Activated CD4-positive, alpha-beta memory T cell treated with anti-CD3 and anti-CD28 coated beads, Interleukin-2, amount 10 ng/mL, durations not matched to agents 7 days and 5 days (primary cell): ENCODE measurements at regions not wholly inside any gene's neighbourhood (a gene's known extent, or its start where the extent isn't known, plus 50 kb on each side); places are given as distances from the start of the nearest gene placed in this dataset.
"Not testable (repeated sequence)": the region's sequence is repeated elsewhere in the genome, so short reads cannot be mapped to it uniquely, and the experiment has no call there.

ENCODE experiments used
- CTCF ChIA-PET: fragments of 350-600 bp; sonication (Branson Sonifier 250); formaldehyde crosslinking; loops from one replicate; lab custom pipeline; 2021; ENCODE audit warnings: antibody characterized with exemption, inconsistent platforms; lab: Charles Lee
- POLR2A ChIA-PET: fragments of 350-600 bp; sonication (Branson Sonifier 250); formaldehyde crosslinking; loops from one replicate; lab custom pipeline; 2021; ENCODE audit warnings: antibody characterized with exemption; lab: Charles Lee
- DNase-seq: peaks from one replicate; pipeline ENCODE4 v3.0.0-alpha.2; 2020
- H3K27ac Mint-ChIP-seq: one replicate; pipeline ENCODE4 v1.8.0; 2021; ENCODE audit warnings: mild to moderate bottlenecking, mixed read lengths
- H3K27me3 Mint-ChIP-seq: one replicate; pipeline ENCODE4 v1.8.0; 2021; ENCODE audit warnings: mixed read lengths
- H3K36me3 Mint-ChIP-seq: one replicate; pipeline ENCODE4 v1.8.0; 2021; ENCODE audit warnings: low read depth, mixed read lengths
- H3K4me1 Mint-ChIP-seq: one replicate; pipeline ENCODE4 v1.8.0; 2021; ENCODE audit warnings: mixed read lengths
- H3K4me3 Mint-ChIP-seq: one replicate; pipeline ENCODE4 v1.8.0; 2021; ENCODE audit warnings: mild to moderate bottlenecking, mixed read lengths
- H3K9me3 Mint-ChIP-seq: one replicate; pipeline ENCODE4 v1.8.0; 2021; ENCODE audit warnings: mixed read lengths

DNA sequence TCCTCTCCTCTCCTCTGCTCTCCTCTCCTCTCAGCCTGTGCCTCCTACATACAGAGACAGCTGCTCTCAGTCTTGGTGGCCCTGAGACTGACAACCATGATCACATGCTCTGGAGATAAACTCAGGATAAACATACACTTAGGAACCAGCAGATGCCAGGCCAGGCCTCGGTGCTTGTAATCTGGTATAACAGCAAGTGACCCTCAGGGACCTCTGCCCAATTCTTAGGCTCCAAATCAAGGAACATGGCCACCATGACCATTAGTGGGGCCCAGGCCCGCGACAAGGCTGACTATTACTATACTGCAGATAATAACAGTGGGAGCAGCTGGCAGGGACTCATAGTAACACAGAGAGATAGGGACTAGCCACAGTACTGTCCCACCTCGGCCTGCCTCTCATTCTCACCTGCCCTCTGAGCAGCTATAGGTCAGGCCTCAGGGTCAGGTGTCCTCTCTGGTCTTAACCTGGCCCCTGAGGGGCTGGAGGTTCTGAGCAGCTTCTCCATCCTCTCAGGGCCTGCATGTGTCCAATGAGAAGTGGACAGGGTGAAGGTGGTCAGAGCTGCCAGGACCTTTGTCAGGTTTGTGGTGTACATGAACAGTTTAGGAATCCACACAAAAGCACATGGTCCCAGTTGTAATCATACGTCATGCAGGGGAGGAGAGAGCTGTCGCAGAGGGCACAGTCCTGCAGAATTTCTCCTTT lies 106.1 kb downstream of the GGTLC2 start:
- ChIA-PET POLR2A (no interaction called here), CTCF (interaction anchor here (1.2 to 1.4 kb wide), 3 partner anchors 20 to 41 kb away, joined by 4 read pairs; no protein-coding TSS in a partner anchor)
- H3K36me3 Mint-ChIP-seq: no peaks in the 10 kb centered on the region
- H3K4me3 Mint-ChIP-seq: no peak overlapping the region
- H3K27me3 Mint-ChIP-seq: no peaks in the 10 kb centered on the region
- no peak overlapping the region for H3K27ac Mint-ChIP-seq
- H3K4me1 Mint-ChIP-seq: peaks cover 5% of the 10 kb centered on the region
- no peaks in the 10 kb centered on the region for H3K9me3 Mint-ChIP-seq
- no peak for DNase-seq

DNA sequence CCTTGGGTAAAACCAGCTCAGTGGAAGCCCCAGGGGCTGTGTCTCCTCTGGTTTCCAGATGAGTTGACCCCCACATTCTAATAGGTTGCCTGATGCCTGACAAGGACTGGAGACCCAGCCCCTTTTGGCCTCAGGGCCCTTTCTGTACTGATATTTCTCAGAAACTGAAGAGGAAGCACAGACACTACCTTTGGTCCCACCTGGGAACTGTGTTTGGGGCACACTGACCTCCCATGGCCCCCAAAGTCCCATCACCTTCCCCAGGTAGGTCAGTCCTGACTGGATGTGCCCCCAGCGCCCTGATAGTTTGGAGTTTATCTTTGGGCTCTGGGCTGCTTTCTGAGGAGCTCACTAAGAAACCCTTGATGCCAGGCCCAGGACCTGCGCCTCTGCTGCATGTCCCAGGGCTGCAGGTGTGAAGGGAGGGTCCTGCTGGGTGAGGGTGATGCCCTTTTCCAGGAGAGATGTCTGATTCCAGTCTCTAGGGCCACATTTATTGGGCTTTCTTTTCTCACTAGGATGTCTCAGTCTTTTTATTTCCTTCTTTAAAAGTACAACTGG lies 106.7 kb downstream of the GGTLC2 start:
- H3K27me3 Mint-ChIP-seq: no peaks in the 10 kb centered on the region
- no peaks in the 10 kb centered on the region for H3K9me3 Mint-ChIP-seq

DNA sequence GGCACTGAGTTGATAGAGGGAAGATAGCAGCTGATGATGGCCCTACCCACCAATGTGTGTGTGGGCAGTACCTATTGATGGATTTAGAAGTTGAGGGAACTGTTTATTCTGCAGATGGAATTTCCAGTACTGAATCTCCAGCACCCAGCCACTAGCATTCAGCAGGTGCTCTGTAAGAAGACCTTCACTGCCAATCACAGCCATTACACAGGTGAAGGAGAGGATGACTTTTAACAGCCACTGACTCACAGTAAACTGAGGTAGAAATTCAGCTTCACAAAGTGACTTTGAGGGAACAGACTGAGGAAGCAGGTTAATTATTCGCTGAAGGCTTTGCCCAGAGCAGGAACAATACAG lies 107.8 kb downstream of the GGTLC2 start:
- H3K4me3 Mint-ChIP-seq: no peak overlapping the region
- POLR2A ChIA-PET: no interaction called here
- no peaks in the 10 kb centered on the region for H3K36me3 Mint-ChIP-seq
- no peaks in the 10 kb centered on the region for H3K27me3 Mint-ChIP-seq
- no peak overlapping the region for H3K27ac Mint-ChIP-seq
- no peak for DNase-seq
- no peaks in the 10 kb centered on the region for H3K9me3 Mint-ChIP-seq
- peaks cover 6% of the 10 kb centered on the region for H3K4me1 Mint-ChIP-seq
- CTCF ChIA-PET: interaction anchor here (1.2 to 4.6 kb wide), 9 partner anchors 10 to 223 kb away, joined by 3 to 59 read pairs (median 11); no protein-coding TSS in a partner anchor

More for the DNA sequence above, 106.7 kb downstream of the GGTLC2 start:
- Mint-ChIP-seq H3K27ac (no peak overlapping the region), H3K4me1 (peaks cover 3% of the 10 kb centered on the region), H3K36me3 (no peaks in the 10 kb centered on the region), H3K4me3 (no peak overlapping the region)
- DNase-seq: no peak
- CTCF ChIA-PET: interaction anchor here (1.2 to 4.6 kb wide), 4 partner anchors 12 to 133 kb away, joined by 4 to 59 read pairs (median 20); no protein-coding TSS in a partner anchor
- POLR2A ChIA-PET: no interaction called here

DNA sequence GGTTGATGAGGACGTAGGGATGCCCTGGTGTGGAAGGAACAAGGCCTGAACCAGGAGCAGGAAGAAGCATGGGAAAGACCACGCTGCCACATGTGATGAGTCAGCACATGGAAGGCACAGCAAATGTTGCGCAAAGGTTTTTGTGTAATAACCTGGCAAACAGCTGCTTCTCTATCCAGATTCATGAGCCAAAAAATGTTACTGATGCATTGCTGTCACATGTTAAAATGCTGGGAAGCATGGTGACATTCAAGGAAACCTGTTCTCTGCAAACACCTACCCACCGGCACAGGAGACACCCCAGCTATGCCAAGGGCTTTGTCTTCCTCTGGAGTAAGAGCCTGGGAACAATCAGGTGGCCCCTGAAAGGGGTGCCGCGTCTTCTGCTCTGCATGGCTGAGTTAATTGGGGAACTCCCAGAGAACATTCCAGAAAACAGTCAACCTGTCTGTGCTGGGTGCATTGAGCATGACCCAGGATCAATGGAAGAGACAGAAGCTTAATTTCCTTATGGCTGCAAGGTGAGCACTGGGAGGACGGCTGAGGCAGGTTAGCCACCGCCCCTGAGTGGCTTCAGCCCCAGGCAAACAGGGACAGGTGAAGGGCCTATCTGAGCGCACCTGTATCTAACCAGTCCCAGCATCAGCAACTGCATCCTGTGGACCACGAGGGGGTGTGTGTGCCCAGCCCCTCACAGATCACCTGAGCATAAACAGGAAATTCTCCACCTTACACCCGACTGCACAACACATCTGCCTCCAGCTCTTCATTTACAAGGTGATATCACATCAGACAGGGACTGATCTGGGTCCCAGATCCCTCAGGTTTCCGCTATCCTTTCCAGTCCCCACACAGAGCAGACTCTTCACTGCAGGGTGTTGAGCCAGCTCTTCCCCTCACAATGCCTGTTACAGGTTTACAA lies 108.4 kb downstream of the GGTLC2 start:
- POLR2A ChIA-PET: interaction anchor here (1.0 to 1.2 kb wide), 2 partner anchors 131 to 132 kb away, joined by 3 read pairs; no protein-coding TSS in a partner anchor
- Mint-ChIP-seq H3K4me1 (peaks cover 6% of the 10 kb centered on the region), H3K9me3 (no peaks in the 10 kb centered on the region), H3K27ac (no peak overlapping the region), H3K27me3 (no peaks in the 10 kb centered on the region), H3K4me3 (no peak overlapping the region), H3K36me3 (no peaks in the 10 kb centered on the region)
- CTCF ChIA-PET: interaction anchor here (0.7 to 4.6 kb wide), 36 partner anchors 8 to 389 kb away, joined by 3 to 59 read pairs (median 4); partner anchors contain the start of gene RSPH14
- no peak for DNase-seq

DNA sequence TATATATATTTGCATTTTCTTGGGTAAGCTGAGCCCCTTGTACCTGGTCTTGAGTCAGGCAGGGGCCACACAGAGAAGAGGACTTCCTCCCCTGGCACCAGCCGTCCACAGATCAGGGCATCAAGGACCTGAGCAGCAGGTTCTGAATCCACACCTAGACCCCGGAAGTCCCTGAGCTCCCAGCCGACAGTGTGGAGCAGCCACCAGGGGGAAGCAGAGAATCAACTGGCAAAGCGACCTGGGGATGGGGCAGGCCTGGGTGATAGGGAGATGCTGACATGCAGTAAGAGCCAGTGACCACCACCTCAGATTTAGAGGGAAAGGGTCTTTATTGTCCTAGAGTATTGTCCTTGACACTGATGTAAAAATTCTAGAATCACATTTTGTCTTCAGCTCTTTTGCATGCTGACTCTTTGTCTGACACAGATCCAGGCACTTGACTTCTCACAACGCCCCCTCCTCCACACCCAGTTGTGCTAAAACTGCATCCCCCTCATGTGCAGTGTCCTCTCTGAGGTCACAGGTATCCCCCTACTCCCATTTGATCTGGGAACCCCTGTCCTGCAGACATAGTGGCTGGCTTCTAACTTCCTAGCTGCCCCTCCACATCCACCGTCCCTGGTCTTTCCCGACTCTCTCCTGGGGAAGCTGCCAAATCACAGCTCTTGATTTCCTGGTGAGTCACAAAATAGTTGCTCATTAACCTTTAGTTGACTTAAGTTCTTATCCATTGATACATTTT lies 109.3 kb downstream of the GGTLC2 start:
- Mint-ChIP-seq H3K9me3 (no peaks in the 10 kb centered on the region), H3K27me3 (no peaks in the 10 kb centered on the region), H3K27ac (no peak overlapping the region), H3K36me3 (no peaks in the 10 kb centered on the region), H3K4me1 (peaks cover 6% of the 10 kb centered on the region), H3K4me3 (no peak overlapping the region)
- ChIA-PET POLR2A (interaction anchor here (1.0 to 1.2 kb wide), 2 partner anchors 130 to 131 kb away, joined by 3 read pairs; no protein-coding TSS in a partner anchor), CTCF (interaction anchor here (0.7 to 4.6 kb wide), 36 partner anchors 8 to 388 kb away, joined by 3 to 59 read pairs (median 4); partner anchors contain the start of gene RSPH14)
- peak; percentile 83 for DNase-seq

DNA sequence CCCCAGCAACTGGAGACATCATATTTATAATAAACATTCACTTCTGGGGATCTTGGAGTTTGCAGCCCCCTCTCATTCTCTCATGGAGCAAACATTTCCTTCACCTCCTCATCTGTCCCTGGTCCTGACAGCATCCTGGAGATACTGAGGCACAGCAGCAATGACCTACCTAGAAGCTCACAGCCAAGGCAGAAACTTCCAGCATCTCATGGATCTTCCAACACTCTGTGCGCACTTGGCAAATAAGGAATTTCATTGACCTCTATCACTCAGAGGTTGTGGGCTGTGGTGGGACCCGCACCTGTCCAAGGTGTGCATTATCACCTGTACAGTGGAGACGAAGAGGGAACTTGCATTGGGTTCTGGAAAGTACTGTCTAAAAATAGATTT lies 109.8 kb downstream of the GGTLC2 start:
- Mint-ChIP-seq H3K4me1 (peaks cover 7% of the 10 kb centered on the region), H3K27ac (no peak overlapping the region), H3K4me3 (no peak overlapping the region), H3K27me3 (no peaks in the 10 kb centered on the region), H3K9me3 (no peaks in the 10 kb centered on the region), H3K36me3 (no peaks in the 10 kb centered on the region)
- DNase-seq: no peak
- CTCF ChIA-PET: interaction anchor here (1.1 to 4.6 kb wide), 16 partner anchors 9 to 201 kb away, joined by 3 to 59 read pairs (median 10); no protein-coding TSS in a partner anchor
- POLR2A ChIA-PET: no interaction called here

DNA sequence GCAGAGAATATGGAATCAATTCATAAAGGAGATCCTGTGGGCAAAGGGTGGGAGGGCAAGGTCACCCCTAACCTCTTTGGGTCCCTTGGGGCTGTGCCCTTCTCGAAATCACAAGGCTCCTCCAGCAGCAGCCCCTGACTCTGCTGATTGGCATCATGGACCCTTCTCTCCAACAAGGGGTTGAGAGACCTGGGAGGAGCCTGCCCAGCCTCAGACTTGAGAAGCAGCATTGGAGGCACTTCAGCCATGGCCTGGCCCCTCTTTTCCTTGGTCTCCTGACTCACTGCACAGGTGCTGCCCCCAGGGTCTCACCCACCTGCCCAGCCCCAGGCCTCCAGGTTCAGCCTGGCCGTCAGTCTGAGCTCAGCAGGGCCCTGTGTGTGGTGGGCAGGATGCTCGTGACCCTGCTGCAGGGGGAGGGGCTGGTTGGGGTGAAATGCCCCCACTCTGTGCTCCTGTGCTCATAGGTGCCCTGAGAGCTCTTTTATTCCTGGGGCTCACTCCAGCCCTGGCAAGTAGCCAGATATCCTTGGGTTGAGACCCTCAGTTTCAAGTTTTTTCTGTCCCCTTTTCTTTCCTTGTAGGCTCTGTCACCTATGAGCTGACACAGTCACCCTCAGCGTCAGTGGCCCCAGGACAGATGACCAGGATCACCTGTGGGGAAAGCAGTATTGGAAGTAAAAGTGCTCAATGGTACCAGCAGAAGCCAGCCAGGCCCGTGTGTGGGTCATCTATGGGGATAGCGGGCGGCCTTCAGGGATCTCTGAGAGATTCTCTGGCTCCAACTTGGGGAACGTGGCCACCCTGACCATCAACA lies 110.8 kb downstream of the GGTLC2 start:
- no peak overlapping the region for H3K27ac Mint-ChIP-seq
- no peak overlapping the region for H3K4me3 Mint-ChIP-seq
- ChIA-PET CTCF (interaction anchor here (2.2 to 4.6 kb wide), 3 partner anchors 8 to 129 kb away, joined by 4 to 59 read pairs (median 36); no protein-coding TSS in a partner anchor), POLR2A (no interaction called here)
- H3K27me3 Mint-ChIP-seq: no peaks in the 10 kb centered on the region
- peaks cover 13% of the 10 kb centered on the region for H3K4me1 Mint-ChIP-seq
- no peaks in the 10 kb centered on the region for H3K36me3 Mint-ChIP-seq
- H3K9me3 Mint-ChIP-seq: no peaks in the 10 kb centered on the region
- DNase-seq: no peak

DNA sequence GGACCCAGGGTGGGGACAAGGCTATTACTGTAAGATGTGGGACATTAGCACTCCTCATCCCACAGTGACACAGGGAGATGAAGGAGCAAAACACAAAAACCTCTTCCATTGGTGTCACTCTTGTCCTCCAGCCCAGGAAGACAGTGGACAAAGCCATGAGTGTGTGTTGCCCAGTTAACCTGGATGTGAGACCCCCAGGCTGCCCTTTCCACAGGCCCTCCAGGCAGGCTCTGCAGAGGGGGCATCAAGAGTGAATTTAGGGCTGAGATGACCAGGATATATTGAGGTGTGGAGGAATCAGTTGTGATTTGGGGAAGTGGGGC lies 111.3 kb downstream of the GGTLC2 start:
- Mint-ChIP-seq H3K4me1 (peaks cover 13% of the 10 kb centered on the region), H3K9me3 (no peaks in the 10 kb centered on the region), H3K27ac (no peak overlapping the region), H3K36me3 (no peaks in the 10 kb centered on the region), H3K27me3 (no peaks in the 10 kb centered on the region), H3K4me3 (no peak overlapping the region)
- no peak for DNase-seq
- ChIA-PET CTCF (interaction anchor here (2.2 to 4.6 kb wide), 2 partner anchors 8 to 54 kb away, joined by 4 to 36 read pairs; no protein-coding TSS in a partner anchor), POLR2A (no interaction called here)

DNA sequence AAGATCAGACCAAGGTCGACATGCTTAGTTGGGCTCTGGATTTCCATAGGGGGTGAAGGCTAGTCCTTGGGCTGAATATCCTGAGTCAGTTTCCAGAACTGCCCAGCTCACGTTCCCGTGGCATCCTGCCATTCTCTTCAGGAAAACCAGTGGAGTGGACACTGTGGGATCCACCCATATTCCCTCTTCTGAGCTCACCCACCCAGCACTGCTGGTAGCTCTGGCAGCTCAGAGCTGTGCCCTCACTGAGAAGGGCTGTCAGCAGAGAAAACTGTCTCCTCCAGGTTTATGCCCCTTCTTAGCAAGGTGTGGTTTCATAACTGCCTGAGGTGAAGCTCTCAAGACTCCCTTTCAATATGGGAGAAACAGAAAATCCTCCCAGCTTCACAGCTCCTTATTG lies 111.7 kb downstream of the GGTLC2 start:
- POLR2A ChIA-PET: no interaction called here
- CTCF ChIA-PET: interaction anchor here (0.9 to 2.2 kb wide), 2 partner anchors 54 to 199 kb away, joined by 3 to 4 read pairs; no protein-coding TSS in a partner anchor
- no peak overlapping the region for H3K27ac Mint-ChIP-seq
- H3K4me1 Mint-ChIP-seq: peaks cover 13% of the 10 kb centered on the region
- no peaks in the 10 kb centered on the region for H3K9me3 Mint-ChIP-seq
- H3K36me3 Mint-ChIP-seq: no peaks in the 10 kb centered on the region
- DNase-seq: no peak
- no peak overlapping the region for H3K4me3 Mint-ChIP-seq
- no peaks in the 10 kb centered on the region for H3K27me3 Mint-ChIP-seq

DNA sequence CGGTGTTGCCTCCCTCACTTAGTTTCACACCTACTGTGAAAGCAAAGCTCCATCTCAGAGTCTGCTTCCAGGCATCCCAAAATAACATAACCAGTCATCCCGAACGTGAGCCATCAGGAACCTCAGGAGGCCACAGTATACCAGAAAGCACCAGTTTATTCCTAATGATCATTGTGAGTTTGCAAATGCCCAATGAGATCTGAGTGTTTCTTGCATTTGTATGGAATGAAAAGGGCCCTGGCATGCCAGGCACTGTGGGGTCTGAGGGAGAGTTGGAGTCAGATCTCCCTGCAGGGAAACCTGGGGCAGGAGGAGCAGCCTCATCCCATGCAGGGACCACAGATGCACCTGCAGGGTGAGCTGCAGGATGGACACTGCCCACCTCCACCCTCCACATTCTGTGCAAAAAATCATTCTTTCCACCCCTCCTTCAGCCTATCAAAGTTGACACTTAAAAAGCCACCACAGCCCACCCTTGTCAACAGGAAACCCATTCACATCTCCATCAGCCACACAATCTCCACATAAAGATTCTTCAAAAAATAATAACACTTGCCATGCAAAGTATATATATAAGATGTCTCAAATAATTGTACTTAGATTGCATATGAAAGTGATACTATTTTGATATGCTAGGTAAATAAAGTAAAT lies 112.3 kb downstream of the GGTLC2 start:
- H3K27me3 Mint-ChIP-seq, DNase-seq, H3K27ac Mint-ChIP-seq, POLR2A ChIA-PET, H3K36me3 Mint-ChIP-seq, H3K4me3 Mint-ChIP-seq, H3K9me3 Mint-ChIP-seq: not testable (repeated sequence)
- H3K4me1 Mint-ChIP-seq: peaks cover 13% of the 10 kb centered on the region
- CTCF ChIA-PET: interaction anchor here (0.9 to 2.2 kb wide), 3 partner anchors 53 to 198 kb away, joined by 3 to 4 read pairs (median 3); no protein-coding TSS in a partner anchor
